NT2/D1 (cell line): ENCODE measurements at regions not wholly inside any gene's neighbourhood (a gene's known extent, or its start where the extent isn't known, plus 50 kb on each side); places are given as distances from the start of the nearest gene placed in this dataset.

Source experiments
- SUZ12 ChIP-seq: IDR thresholded peaks from 2 replicates; pipeline ENCODE4 v1.6.1; 2011; ENCODE audit not compliant: insufficient read length, insufficient read depth; ENCODE audit errors: extremely low read depth
- YY1 ChIP-seq: IDR thresholded peaks from 2 replicates; pipeline ENCODE4 v1.6.1; 2011; ENCODE audit not compliant: insufficient read length, insufficient read depth
- ZNF274 ChIP-seq: IDR thresholded peaks from 2 replicates; pipeline ENCODE4 v1.6.1; 2011; ENCODE audit warnings: mild to moderate bottlenecking, low read depth, low read length

- no peak for TF ChIP-seq ZNF274
- TF ChIP-seq YY1: no peak
- TF ChIP-seq SUZ12: no peak
Measured at GRCh38 chr18:8484951-8485350, 124.3 kb upstream of the RAB12 start.
